ENCODE measurements at regions not wholly inside any gene's neighbourhood (a gene's known extent, or its start where the extent isn't known, plus 50 kb on each side); places are given as distances from the start of the nearest gene placed in this dataset.

GRCh38 chr5:52605317-52606313 lies 182.1 kb upstream of the ITGA1 start:
- H3K79me2 ChIP-seq (ENCODE audit: insufficient read depth), result no peaks in the 10 kb centered on the region
- ChIA-PET POLR2A (interaction anchor here (1.0 to 1.7 kb wide), 3 partner anchors 41 to 1222 kb away, joined by 3 to 6 read pairs (median 4); partner anchors contain the start of gene ISL1), CTCF (interaction anchor here (1.3 to 1.9 kb wide), 3 partner anchors 51 to 1642 kb away, joined by 3 to 5 read pairs (median 4); no protein-coding TSS in a partner anchor)
- 35% methylated on average over 6 of the region's 6 CpGs for WGBS (ENCODE audit: low lambda C conversion rate)
- no peak overlapping the region for H3K4me2 ChIP-seq
- H3K9me3 ChIP-seq, result no peaks in the 10 kb centered on the region
- DNase-seq, result peak; percentile 4
- H3K9ac ChIP-seq, result no peak overlapping the region
- peak overlapping the region in 1 of 2 experiments; percentile 100; a peak in 2 of 4 replicates for H3K27ac ChIP-seq (ENCODE audit: low read depth in 2 of 2, low read length in 1 of 2)
- no peaks in the 10 kb centered on the region for H4K20me1 ChIP-seq (ENCODE audit: insufficient read depth)
- H3K4me3 ChIP-seq (ENCODE audit: low read depth in 2 of 2, low read length in 1 of 2), result no peak overlapping the region
- no peaks in the 10 kb centered on the region for H3K27me3 ChIP-seq (ENCODE audit: insufficient read depth)
- H3K9me2 ChIP-seq, result no peaks in the 10 kb centered on the region
- no peaks in the 10 kb centered on the region for H3K36me3 ChIP-seq (replicated peaks in 1 of 2; ENCODE audit: control insufficient read depth in 1 of 2, insufficient read depth in 2 of 2, low read length in 1 of 2)
- no peak overlapping the region for H2AFZ ChIP-seq (ENCODE audit: low read depth)
- H3K4me1 ChIP-seq (ENCODE audit: control insufficient read depth in 1 of 2, insufficient read depth in 2 of 2, low read depth in 1 of 2, low read length in 1 of 2), result peaks cover 0 to 31% of the 10 kb centered on the region in 2 experiments; a peak in 2 of 4 replicates
- H3F3A ChIP-seq (replicated peaks; ENCODE audit: insufficient read depth), result no peaks in the 10 kb centered on the region
- TF ChIP-seq PBX3 (IDR thresholded peaks at IDR 0.05) (peak; percentile 23; the same call in 1 of the 2 replicates), IRF3 (IDR thresholded peaks at IDR 0.05; ENCODE audit: low read depth, low read length) (no peak), MXI1 (IDR thresholded peaks at IDR 0.05; ENCODE audit: low read depth, low read length) (no peak), FOXJ3 (CRISPR knock-in tag; IDR thresholded peaks at IDR 0.05) (peak; percentile 75), GATA2 (CRISPR knock-in tag; IDR thresholded peaks at IDR 0.05) (peak; percentile 82), EP300 (IDR thresholded peaks at IDR 0.05; ENCODE audit: borderline replicate concordance in 1 of 2, low read depth in 1 of 2, low read length in 1 of 2) (peak in 1 of 2 experiments; percentile 92; a peak in 2 of 4 replicates), TCF12 (IDR thresholded peaks at IDR 0.05) (0 out of 2 replicates have a peak, but pooled peaks have one; percentile 5), RCOR1 (IDR thresholded peaks at IDR 0.05; ENCODE audit: low read length) (peak; percentile 66), CHD2 (IDR thresholded peaks at IDR 0.05; ENCODE audit: low read length, partially characterized antibody) (peak; percentile 69)

- Histone ChIP-seq H3K79me2 (ENCODE audit: insufficient read depth) (no peaks in the 10 kb centered on the region), H3K9me3 (no peaks in the 10 kb centered on the region), H3K9me2 (no peaks in the 10 kb centered on the region), H3K4me2 (no peak overlapping the region), H3K4me1 (ENCODE audit: control insufficient read depth in 1 of 2, insufficient read depth in 2 of 2, low read depth in 1 of 2, low read length in 1 of 2) (peaks cover 0 to 31% of the 10 kb centered on the region in 2 experiments; a peak in 2 of 4 replicates), H3K27ac (ENCODE audit: low read depth in 2 of 2, low read length in 1 of 2) (peak overlapping the region in 1 of 2 experiments; percentile 100; a peak in 2 of 4 replicates), H3K27me3 (ENCODE audit: insufficient read depth) (no peaks in the 10 kb centered on the region), H3K36me3 (replicated peaks in 1 of 2; ENCODE audit: control insufficient read depth in 1 of 2, insufficient read depth in 2 of 2, low read length in 1 of 2) (no peaks in the 10 kb centered on the region), H2AFZ (ENCODE audit: low read depth) (no peak overlapping the region), H3K4me3 (ENCODE audit: low read depth in 2 of 2, low read length in 1 of 2) (no peak overlapping the region), H3K9ac (no peak overlapping the region), H4K20me1 (ENCODE audit: insufficient read depth) (no peaks in the 10 kb centered on the region), H3F3A (replicated peaks; ENCODE audit: insufficient read depth) (no peaks in the 10 kb centered on the region)
- TF ChIP-seq RCOR1 (IDR thresholded peaks at IDR 0.05; ENCODE audit: low read length) (peak; percentile 13; the same call in 1 of the 2 replicates), NRF1 (IDR thresholded peaks at IDR 0.05; ENCODE audit: low read depth, low read length) (no peak), EP300 (IDR thresholded peaks at IDR 0.05; ENCODE audit: borderline replicate concordance in 1 of 2, low read depth in 1 of 2, low read length in 1 of 2) (peak in 1 of 2 experiments; percentile 94; a peak in 2 of 4 replicates), POLR2AphosphoS5 (IDR thresholded peaks at IDR 0.05; ENCODE audit: low read depth, low read length) (no peak), FOXJ3 (CRISPR knock-in tag; IDR thresholded peaks at IDR 0.05) (peak; percentile 62; the same call in 1 of the 2 replicates), TCF12 (IDR thresholded peaks at IDR 0.05) (peak; percentile 17; the same call in 1 of the 2 replicates), RAD21 (IDR thresholded peaks at IDR 0.05; ENCODE audit: low read length) (peak; percentile 16; the same call in 1 of the 2 replicates), USF1 (IDR thresholded peaks at IDR 0.05; ENCODE audit: borderline replicate concordance, low read depth) (no peak), FOXM1 (IDR thresholded peaks at IDR 0.05; ENCODE audit: low read depth) (no peak), GATA2 (CRISPR knock-in tag; IDR thresholded peaks at IDR 0.05) (peak; percentile 91)
- ChIA-PET POLR2A (interaction anchor here (1.0 kb wide), 1 partner anchor 1225 kb away, joined by 3 read pairs; no protein-coding TSS in a partner anchor), CTCF (interaction anchor here (1.0 to 1.9 kb wide), 3 partner anchors 46 to 1644 kb away, joined by 3 to 4 read pairs (median 3); no protein-coding TSS in a partner anchor)
- DNase-seq, result no peak
Observed at GRCh38 chr5:52607227-52607824, 180.4 kb upstream of the ITGA1 start.
